PC-9 (cell line): ENCODE measurements at regions not wholly inside any gene's neighbourhood (a gene's known extent, or its start where the extent isn't known, plus 50 kb on each side); places are given as distances from the start of the nearest gene placed in this dataset.

Experiments
- BruUV-seq: library from RNA; stranded (reverse); fragments of 400-500 nt; replicated peaks from 2 replicates; lab custom pipeline; 2021; lab: Mats Ljungman, UMichigan
- CTCF ChIA-PET: fragments of 300-600 bp; sonication (Branson Sonifier 250); formaldehyde crosslinking; loops from one replicate; lab custom pipeline; 2022; ENCODE audit warnings: antibody characterized with exemption; lab: Charles Lee
- POLR2A ChIA-PET: fragments of 300-600 bp; sonication (Branson Sonifier 250); formaldehyde crosslinking; loops from one replicate; lab custom pipeline; 2022; ENCODE audit warnings: antibody characterized with exemption; ENCODE audit not compliant: unreplicated experiment; lab: Charles Lee
- DNase-seq, 2 experiments: peaks; one replicate each; pipeline versions ENCODE4 v3.0.0 to v3.0.0-alpha.2; 2015 to 2022; ENCODE audit warnings: mixed read lengths in 1 of 2
- H2AFZ ChIP-seq: fragments of 200-600 bp; sonication (generic); 2 replicates; pipeline ENCODE4 v1.8.1; 2017; ENCODE audit warnings: antibody characterized with exemption
- H3F3A ChIP-seq: fragments of 200-600 bp; sonication (generic); 2 replicates; pipeline ENCODE4 v1.8.1; 2017; ENCODE audit warnings: antibody characterized with exemption, mild to moderate bottlenecking, low read depth; ENCODE audit not compliant: insufficient read depth
- H3K27ac ChIP-seq: fragments of 200-600 bp; sonication (generic); 2 replicates; pipeline ENCODE4 v1.6.1; 2016; ENCODE audit warnings: mixed run types
- H3K27me3 ChIP-seq: fragments of 200-600 bp; sonication (generic); 2 replicates; pipeline ENCODE4 v1.6.1; 2016; ENCODE audit warnings: low read depth, mixed run types; ENCODE audit not compliant: insufficient read depth
- H3K36me3 ChIP-seq: fragments of 200-600 bp; sonication (generic); 2 replicates; pipeline ENCODE4 v1.6.1; 2016; ENCODE audit warnings: low read depth, mixed run types
- H3K4me1 ChIP-seq: fragments of 200-600 bp; sonication (generic); replicated peaks from 2 replicates; pipeline ENCODE4 v1.6.1; 2016; ENCODE audit warnings: mixed run types; ENCODE audit not compliant: insufficient read depth
- H3K4me2 ChIP-seq: fragments of 200-600 bp; sonication (generic); 2 replicates; pipeline ENCODE4 v1.6.1; 2017; ENCODE audit warnings: mixed run types
- H3K4me3 ChIP-seq: fragments of 200-600 bp; sonication (generic); 2 replicates; pipeline ENCODE4 v1.6.1; 2016; ENCODE audit warnings: mixed run types
- H3K79me2 ChIP-seq: fragments of 200-600 bp; sonication (generic); 2 replicates; pipeline ENCODE4 v1.6.1; 2017; ENCODE audit warnings: low read depth, mixed run types
- H3K9me2 ChIP-seq: fragments of 200-600 bp; sonication (generic); 2 replicates; pipeline ENCODE4 v1.8.1; 2017; ENCODE audit warnings: mild to moderate bottlenecking; ENCODE audit not compliant: insufficient read depth
- H3K9me3 ChIP-seq: fragments of 200-600 bp; sonication (generic); 2 replicates; pipeline ENCODE4 v1.8.1; 2016; ENCODE audit warnings: low read depth; ENCODE audit not compliant: insufficient read depth
- H4K20me1 ChIP-seq: fragments of 200-600 bp; sonication (generic); 2 replicates; pipeline ENCODE4 v1.8.1; 2017; ENCODE audit not compliant: insufficient read depth
- EZH2 ChIP-seq: fragments of 200-600 bp; sonication (generic); IDR thresholded peaks from 2 replicates; pipeline ENCODE4 v1.8.0; 2017; ENCODE audit warnings: antibody characterized with exemption, low read depth
- intact Hi-C: fragments of 100-400 bp; cut with micrococcal nuclease; formaldehyde crosslinking; loops from one replicate; pipeline ENCODE4 v1.10.0; 2022; ENCODE audit not compliant: unreplicated experiment
- TF ChIP-seq, protein P1 (sequence below): fragments of 200-600 bp; sonication (generic); conservative IDR thresholded peaks from 2 replicates; pipeline ENCODE4 v1.6.1; 2017; ENCODE audit warnings: mixed run types, antibody characterized with exemption, mild to moderate bottlenecking, moderate library complexity

DNA sequence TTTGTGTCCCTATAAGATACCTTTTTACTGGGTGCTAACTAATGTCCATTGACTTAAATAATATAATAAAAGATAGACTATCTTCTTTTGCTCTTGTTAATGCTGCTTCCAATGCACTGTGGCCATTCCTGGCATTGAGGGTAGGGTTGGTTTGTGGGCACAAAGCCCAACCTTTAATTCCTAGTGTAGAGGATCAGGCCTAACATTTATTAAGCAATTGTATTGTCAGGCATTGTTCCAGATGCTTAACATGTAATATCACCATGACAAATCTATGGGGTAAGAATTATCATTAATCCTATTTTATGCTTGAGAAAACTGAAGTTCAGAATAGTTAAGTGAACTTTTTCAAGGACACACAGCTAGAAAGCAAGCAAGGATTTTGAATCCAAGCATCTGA is 60.4 kb upstream of the GPBP1 start:
- Histone ChIP-seq H3K9me2 (no peaks in the 10 kb centered on the region), H3K9me3 (no peaks in the 10 kb centered on the region), H3K4me3 (no peak overlapping the region), H3K36me3 (no peaks in the 10 kb centered on the region), H3K4me1 (no peaks in the 10 kb centered on the region), H3K27ac (no peak overlapping the region), H3K79me2 (no peaks in the 10 kb centered on the region), H3K27me3 (no peaks in the 10 kb centered on the region), H2AFZ (no peak overlapping the region), H3F3A (no peaks in the 10 kb centered on the region), H4K20me1 (no peaks in the 10 kb centered on the region), H3K4me2 (no peak overlapping the region)
- intact Hi-C loops: no loop called here
- no peak for DNase-seq
- ChIA-PET CTCF (no interaction called here), POLR2A (no interaction called here)
- no peak for TF ChIP-seq EZH2
- TF ChIP-seq, protein P1, sequence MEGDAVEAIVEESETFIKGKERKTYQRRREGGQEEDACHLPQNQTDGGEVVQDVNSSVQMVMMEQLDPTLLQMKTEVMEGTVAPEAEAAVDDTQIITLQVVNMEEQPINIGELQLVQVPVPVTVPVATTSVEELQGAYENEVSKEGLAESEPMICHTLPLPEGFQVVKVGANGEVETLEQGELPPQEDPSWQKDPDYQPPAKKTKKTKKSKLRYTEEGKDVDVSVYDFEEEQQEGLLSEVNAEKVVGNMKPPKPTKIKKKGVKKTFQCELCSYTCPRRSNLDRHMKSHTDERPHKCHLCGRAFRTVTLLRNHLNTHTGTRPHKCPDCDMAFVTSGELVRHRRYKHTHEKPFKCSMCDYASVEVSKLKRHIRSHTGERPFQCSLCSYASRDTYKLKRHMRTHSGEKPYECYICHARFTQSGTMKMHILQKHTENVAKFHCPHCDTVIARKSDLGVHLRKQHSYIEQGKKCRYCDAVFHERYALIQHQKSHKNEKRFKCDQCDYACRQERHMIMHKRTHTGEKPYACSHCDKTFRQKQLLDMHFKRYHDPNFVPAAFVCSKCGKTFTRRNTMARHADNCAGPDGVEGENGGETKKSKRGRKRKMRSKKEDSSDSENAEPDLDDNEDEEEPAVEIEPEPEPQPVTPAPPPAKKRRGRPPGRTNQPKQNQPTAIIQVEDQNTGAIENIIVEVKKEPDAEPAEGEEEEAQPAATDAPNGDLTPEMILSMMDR: no peak
- no TSS peak for BruUV-seq

DNA sequence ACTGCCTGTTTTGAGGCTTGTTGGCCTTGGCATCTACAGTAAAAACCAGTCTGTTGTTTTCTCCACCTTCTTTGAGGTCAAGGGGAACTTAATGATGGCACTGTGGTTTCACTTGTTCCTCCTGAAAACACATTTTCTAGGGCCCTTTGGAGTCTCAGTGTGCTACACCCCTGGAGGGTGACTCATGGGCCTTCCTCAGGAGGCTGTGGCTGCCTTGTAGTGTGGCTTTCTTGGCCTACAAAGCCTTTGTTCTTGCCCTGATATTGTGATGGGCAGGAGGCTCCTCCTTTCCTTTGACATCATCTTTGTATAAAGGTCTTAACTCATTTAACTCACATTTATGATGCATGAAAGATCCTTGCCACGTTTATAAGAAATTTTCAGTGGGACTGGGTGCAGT is 56.3 kb upstream of the GPBP1 start:
- TF ChIP-seq EZH2: no peak
- TF ChIP-seq, protein P1: no peak
- Histone ChIP-seq H3K4me1 (no peaks in the 10 kb centered on the region), H3K9me2 (no peaks in the 10 kb centered on the region), H3K27me3 (no peaks in the 10 kb centered on the region), H3F3A (no peaks in the 10 kb centered on the region), H2AFZ (no peak overlapping the region), H3K4me2 (no peak overlapping the region), H3K36me3 (no peaks in the 10 kb centered on the region), H3K27ac (no peak overlapping the region), H3K79me2 (no peaks in the 10 kb centered on the region), H3K9me3 (no peaks in the 10 kb centered on the region), H3K4me3 (no peak overlapping the region), H4K20me1 (no peaks in the 10 kb centered on the region)
- DNase-seq: peak in 1 of 2 experiments; percentile 3
- intact Hi-C loops: no loop called here
- POLR2A ChIA-PET: no interaction called here
- CTCF ChIA-PET: no interaction called here
- BruUV-seq: no TSS peak

DNA sequence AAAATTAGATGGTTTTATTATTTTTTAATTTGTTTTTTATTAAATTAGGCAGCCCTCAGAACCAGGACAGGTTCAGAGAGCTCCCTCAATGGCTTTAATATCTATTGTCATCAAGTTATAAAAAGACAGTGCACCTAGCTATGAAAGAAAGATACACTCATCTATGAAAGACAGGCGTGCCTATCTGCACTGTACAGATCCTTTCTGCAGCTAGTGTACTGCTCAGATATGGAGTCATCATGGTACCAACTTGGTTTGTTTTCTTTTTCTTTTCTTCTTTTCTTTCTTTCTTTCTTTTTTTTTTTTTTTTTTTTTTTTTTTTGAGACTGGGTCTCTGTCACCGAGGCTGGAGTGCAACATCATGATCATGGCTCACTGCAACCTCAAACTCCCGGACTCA is 54.8 kb upstream of the GPBP1 start:
- H3K36me3 ChIP-seq: no peaks in the 10 kb centered on the region
- BruUV-seq: no TSS peak
- H3K79me2 ChIP-seq: no peaks in the 10 kb centered on the region
- H3K9me3 ChIP-seq: no peaks in the 10 kb centered on the region
- H3K4me2 ChIP-seq: no peak overlapping the region
- no peak overlapping the region for H3K4me3 ChIP-seq
- DNase-seq: no peak
- no peaks in the 10 kb centered on the region for H3K27me3 ChIP-seq
- H3K9me2 ChIP-seq: no peaks in the 10 kb centered on the region
- intact Hi-C loops: no loop called here
- H3K4me1 ChIP-seq: no peaks in the 10 kb centered on the region
- ChIA-PET CTCF (no interaction called here), POLR2A (no interaction called here)
- no peak overlapping the region for H3K27ac ChIP-seq
- H2AFZ ChIP-seq: no peak overlapping the region
- no peaks in the 10 kb centered on the region for H3F3A ChIP-seq
- TF ChIP-seq, protein P1: no peak
- no peak for TF ChIP-seq EZH2
- no peaks in the 10 kb centered on the region for H4K20me1 ChIP-seq
